GF-D8 (cell line): ENCODE measurements at regions not wholly inside any gene's neighbourhood (a gene's known extent, or its start where the extent isn't known, plus 50 kb on each side); places are given as distances from the start of the nearest gene placed in this dataset.

Source experiments
- DNase-seq: peaks from one replicate; lab custom pipeline; 2025; lab: John Stamatoyannopoulos, UW

GRCh38 chr1:221915764-221916163, 173.9 kb upstream of the DUSP10 start:
- DNase-seq: no peak

GRCh38 chr1:221913351-221913892, 171.5 kb upstream of the DUSP10 start:
- no peak for DNase-seq

- no peak for DNase-seq
Measured at GRCh38 chr1:221912230-221912629, 170.3 kb upstream of the DUSP10 start.

- no peak for DNase-seq
Measured at GRCh38 chr1:221911714-221912113, 169.8 kb upstream of the DUSP10 start.

GRCh38 chr1:221910222-221910621, 168.3 kb upstream of the DUSP10 start:
- DNase-seq: no peak

- no peak for DNase-seq
Measured at GRCh38 chr1:221908573-221908972, 166.7 kb upstream of the DUSP10 start.

- no peak for DNase-seq
Measured at GRCh38 chr1:221907166-221907932, 165.5 kb upstream of the DUSP10 start.

GRCh38 chr1:221905802-221906201, 163.9 kb upstream of the DUSP10 start:
- no peak for DNase-seq

- DNase-seq: no peak
Measured at GRCh38 chr1:221904319-221904718, 162.4 kb upstream of the DUSP10 start.

- DNase-seq: no peak
Measured at GRCh38 chr1:221903594-221903993, 161.7 kb upstream of the DUSP10 start.

- DNase-seq: no peak
Measured at GRCh38 chr1:221902961-221903360, 161.1 kb upstream of the DUSP10 start.

- no peak for DNase-seq
Measured at GRCh38 chr1:221900678-221901077, 158.8 kb upstream of the DUSP10 start.

- DNase-seq: no peak
Measured at GRCh38 chr1:221897321-221897721, 155.4 kb upstream of the DUSP10 start.

- DNase-seq: no peak
Measured at GRCh38 chr1:221892301-221892830, 150.5 kb upstream of the DUSP10 start.

GRCh38 chr1:221891708-221892107, 149.8 kb upstream of the DUSP10 start:
- no peak for DNase-seq

GRCh38 chr1:221888801-221889200, 146.9 kb upstream of the DUSP10 start:
- no peak for DNase-seq

- DNase-seq: no peak
Measured at GRCh38 chr1:221888218-221888617, 146.3 kb upstream of the DUSP10 start.

GRCh38 chr1:221887758-221888157, 145.9 kb upstream of the DUSP10 start:
- no peak for DNase-seq

GRCh38 chr1:221887415-221887746, 145.5 kb upstream of the DUSP10 start:
- DNase-seq: no peak

GRCh38 chr1:221886743-221887414, 145.0 kb upstream of the DUSP10 start:
- no peak for DNase-seq

GRCh38 chr1:221886311-221886710, 144.4 kb upstream of the DUSP10 start:
- no peak for DNase-seq

GRCh38 chr1:221884821-221885220, 142.9 kb upstream of the DUSP10 start:
- DNase-seq: no peak
